ENCODE measurements at regions not wholly inside any gene's neighbourhood (a gene's known extent, or its start where the extent isn't known, plus 50 kb on each side); places are given as distances from the start of the nearest gene placed in this dataset.

DNA sequence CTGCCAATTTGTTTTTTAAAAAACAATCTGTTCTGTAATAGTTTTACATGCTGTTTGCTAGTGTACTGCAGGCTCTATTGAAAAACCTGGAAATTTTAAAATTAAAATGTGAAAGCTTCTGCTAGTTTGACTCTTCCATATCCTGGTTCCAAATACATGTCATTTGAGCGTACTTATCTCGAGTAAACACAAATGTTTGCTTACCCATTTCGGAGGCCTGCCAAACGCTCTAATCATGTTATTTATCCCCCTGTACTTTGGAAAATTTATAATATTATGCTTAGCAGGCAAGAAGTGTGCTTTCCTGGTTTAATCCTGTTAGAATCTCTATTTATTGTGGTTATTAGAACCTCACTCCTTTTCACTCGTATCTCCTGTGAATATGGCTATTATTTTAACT is 476.8 kb upstream of the CYLC2 start:
- H3K9ac ChIP-seq (replicated peaks in 1 of 4; ENCODE audit: extremely low read depth in 1 of 4, low read depth in 3 of 4, low read length in 3 of 4) = no peak overlapping the region
- no peaks in the 10 kb centered on the region for H3K23me2 ChIP-seq (ENCODE audit: low read depth, low read length)
- H3K36me3 ChIP-seq (ENCODE audit: control insufficient read depth in 2 of 4, insufficient read depth in 4 of 4, low read length in 3 of 4) = no peaks in the 10 kb centered on the region
- ChIA-PET CTCF (ENCODE audit: partially characterized antibody) (no interaction called here), POLR2A (ENCODE audit: partially characterized antibody) (no interaction called here)
- H4K5ac ChIP-seq (ENCODE audit: insufficient read length, low read depth, low read length) = no peak overlapping the region
- no peak overlapping the region for H3K4ac ChIP-seq (replicated peaks; ENCODE audit: insufficient read length, low read depth, low read length)
- H3K27me3 ChIP-seq (replicated peaks in 1 of 4; ENCODE audit: control insufficient read depth in 3 of 4, extremely low read depth in 1 of 4, insufficient read depth in 3 of 4, low read length in 3 of 4) = no peaks in the 10 kb centered on the region
- no peak overlapping the region for H2BK15ac ChIP-seq (ENCODE audit: low read length)
- no peak overlapping the region for H2BK12ac ChIP-seq (ENCODE audit: low read depth, low read length)
- H3K14ac ChIP-seq (ENCODE audit: insufficient read length) = no peak overlapping the region
- no peak overlapping the region for H2BK20ac ChIP-seq (ENCODE audit: low read length)
- H3K18ac ChIP-seq (ENCODE audit: extremely low read depth, low read length) = no peak overlapping the region
- no peaks in the 10 kb centered on the region for H3K79me1 ChIP-seq (ENCODE audit: low read depth, low read length)
- no peak for DNase-seq (ENCODE audit: low read depth in 1 of 2, low spot score in 2 of 2)
- WGBS, 2 experiments (ENCODE audit: extremely low coverage in 1 of 2, insufficient coverage in 1 of 2, insufficient read length in 1 of 2, insufficient replicate concordance in 2 of 2, low coverage in 1 of 2, low lambda C conversion rate in 2 of 2, missing lambda C conversion rate in 1 of 2) = 92% methylated on average over 5 of the region's 5 CpGs; no CpG with 5 or more reads in 1 of the 2 experiments
- no peaks in the 10 kb centered on the region for H3K9me3 ChIP-seq (ENCODE audit: insufficient read depth in 2 of 2, low read depth in 1 of 2, low read length in 1 of 2)
- H3K79me2 ChIP-seq (ENCODE audit: control insufficient read depth in 1 of 2, insufficient read depth in 2 of 2, low read length in 2 of 2) = no peaks in the 10 kb centered on the region
- no peak overlapping the region for H2BK5ac ChIP-seq (ENCODE audit: low read depth, low read length)
- no peak overlapping the region for H3K4me2 ChIP-seq (ENCODE audit: insufficient read depth in 1 of 2, low read depth in 2 of 2, low read length in 2 of 2)
- no peaks in the 10 kb centered on the region for H3K4me1 ChIP-seq (replicated peaks in 1 of 4; ENCODE audit: control insufficient read depth in 3 of 4, insufficient read depth in 4 of 4, low read length in 3 of 4)
- no peak overlapping the region for H2AK5ac ChIP-seq (ENCODE audit: low read depth, low read length)
- H4K8ac ChIP-seq (ENCODE audit: extremely low read depth, insufficient read depth, low read length) = no peak overlapping the region
- H3K27ac ChIP-seq (ENCODE audit: low read depth, low read length) = no peak overlapping the region
- H2BK120ac ChIP-seq (replicated peaks; ENCODE audit: low read depth, low read length) = no peak overlapping the region
- no peak for FAIRE-seq
- no peak overlapping the region for H2AFZ ChIP-seq (ENCODE audit: low read length)
- no peak overlapping the region for H4K91ac ChIP-seq (replicated peaks; ENCODE audit: insufficient read length, low read length)
- H3K23ac ChIP-seq (ENCODE audit: insufficient read length) = no peak overlapping the region
- no peaks in the 10 kb centered on the region for H4K20me1 ChIP-seq (replicated peaks in 1 of 2; ENCODE audit: control insufficient read depth in 1 of 2, insufficient read depth in 2 of 2, low read length in 2 of 2)
- H3K56ac ChIP-seq (replicated peaks; ENCODE audit: insufficient read length, low read depth, low read length) = no peak overlapping the region
- no peak overlapping the region for H3K4me3 ChIP-seq (ENCODE audit: extremely low read depth in 1 of 4, insufficient read depth in 2 of 4, low read depth in 3 of 4, low read length in 4 of 4)
- TF ChIP-seq ATF2 (IDR thresholded peaks at IDR 0.05; ENCODE audit: low read length) (no peak), SAP30 (IDR thresholded peaks at IDR 0.05; ENCODE audit: insufficient read depth, insufficient replicate concordance, low read length) (no peak), MAFK (IDR thresholded peaks at IDR 0.05; ENCODE audit: low read depth, low read length) (no peak), TAF7 (optimal IDR thresholded peaks at IDR 0.05; ENCODE audit: borderline replicate concordance, low read depth, low read length) (no peak), SIN3A (conservative IDR thresholded peaks at IDR 0.05 in 1 of 2, IDR thresholded peaks at IDR 0.05 in 1 of 2; ENCODE audit: low read depth in 1 of 2, low read length in 2 of 2) (no peak), TCF12 (IDR thresholded peaks at IDR 0.05; ENCODE audit: low read depth, low read length) (no peak), TEAD4 (IDR thresholded peaks at IDR 0.05; ENCODE audit: low read depth, low read length) (no peak), POLR2AphosphoS5 (IDR thresholded peaks at IDR 0.05; ENCODE audit: low read depth, low read length) (no peak), RBBP5 (IDR thresholded peaks at IDR 0.05; ENCODE audit: borderline replicate concordance, low read depth, low read length) (no peak), ATF3 (IDR thresholded peaks at IDR 0.05; ENCODE audit: insufficient read depth, low read depth, low read length) (no peak), MAX (IDR thresholded peaks at IDR 0.05) (no peak), SP4 (IDR thresholded peaks at IDR 0.05; ENCODE audit: low read length) (no peak), BRCA1 (IDR thresholded peaks at IDR 0.05; ENCODE audit: low read depth, low read length) (no peak)

Measured in H1 (cell line).